Fibroblast of pulmonary artery (primary cell): ENCODE measurements at regions not wholly inside any gene's neighbourhood (a gene's known extent, or its start where the extent isn't known, plus 50 kb on each side); places are given as distances from the start of the nearest gene placed in this dataset.

ENCODE experiments used
- DNase-seq: peaks from one replicate; pipeline ENCODE4 v3.0.0-alpha.2; 2010; ENCODE audit warnings: low read depth
- H3K4me3 ChIP-seq: replicated peaks from 2 replicates; pipeline ENCODE4 v1.5.1; 2011; ENCODE audit warnings: low read depth, mild to moderate bottlenecking, control low read depth, low read length, moderate library complexity
- CTCF ChIP-seq: IDR thresholded peaks from 2 replicates; pipeline ENCODE4 v1.5.1; 2011; ENCODE audit warnings: mild to moderate bottlenecking, control low read depth, low read length, inconsistent platforms; ENCODE audit errors: missing control alignments

- TF ChIP-seq CTCF: no peak
- DNase-seq: no peak
- H3K4me3 ChIP-seq: no peak overlapping the region
These were observed 1209.9 kb downstream of the NSUN3 start for GRCh38 chr3:95272781-95273180.

DNA sequence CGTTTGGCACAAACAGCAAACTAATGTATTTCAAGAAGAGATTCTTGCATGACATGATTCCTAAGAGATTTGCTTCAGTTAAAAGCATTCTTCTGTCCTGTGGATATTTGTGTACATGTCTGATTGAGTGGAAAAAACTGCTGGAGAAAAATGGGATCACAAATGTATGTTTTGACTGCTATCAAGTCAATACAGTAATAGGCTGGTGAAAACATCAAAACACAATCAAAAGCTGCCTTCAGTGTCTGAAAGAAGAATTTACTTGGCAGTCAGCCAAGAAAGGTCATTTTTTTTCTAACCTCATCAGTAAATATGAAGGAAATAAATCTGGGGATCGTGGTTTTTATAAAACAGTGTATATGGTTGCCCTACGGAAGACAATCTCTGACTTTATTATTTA, 1214.8 kb downstream of the NSUN3 start:
- H3K4me3 ChIP-seq: no peak overlapping the region
- DNase-seq: peak; percentile 11
- no peak for TF ChIP-seq CTCF

- TF ChIP-seq CTCF: no peak
- no peak overlapping the region for H3K4me3 ChIP-seq
- no peak for DNase-seq
These were observed 1218.0 kb downstream of the NSUN3 start for GRCh38 chr3:95280711-95281352.

GRCh38 chr3:95289295-95289694, 1226.4 kb downstream of the NSUN3 start:
- TF ChIP-seq CTCF: no peak
- DNase-seq: peak; percentile 51
- H3K4me3 ChIP-seq: no peak overlapping the region

GRCh38 chr3:95297581-95297980, 1234.7 kb downstream of the NSUN3 start:
- TF ChIP-seq CTCF: no peak
- DNase-seq: no peak
- no peak overlapping the region for H3K4me3 ChIP-seq

GRCh38 chr3:95302044-95302443, 1239.2 kb downstream of the NSUN3 start:
- TF ChIP-seq CTCF: no peak
- DNase-seq: peak; percentile 61
- H3K4me3 ChIP-seq: no peak overlapping the region

- TF ChIP-seq CTCF: no peak
- no peak for DNase-seq
- H3K4me3 ChIP-seq: no peak overlapping the region
These were observed 1247.7 kb downstream of the NSUN3 start for GRCh38 chr3:95310560-95310959.
